Muscle layer of duodenum (tissue), 2 donors: ENCODE measurements at regions not wholly inside any gene's neighbourhood (a gene's known extent, or its start where the extent isn't known, plus 50 kb on each side); places are given as distances from the start of the nearest gene placed in this dataset.
A peak's percentile ranks its signal among the peaks of the same experiment; 100 is the strongest.

ENCODE experiments used
- H3K27ac ChIP-seq: one replicate; pipeline ENCODE4 v1.7.0; 2013; ENCODE audit warnings: mild to moderate bottlenecking, low read length
- H3K27me3 ChIP-seq: one replicate; pipeline ENCODE4 v1.7.0; 2013; ENCODE audit warnings: low read depth, mild to moderate bottlenecking, control low read depth, low read length
- H3K36me3 ChIP-seq, 2 donors: one replicate each; pipeline ENCODE4 v1.7.0; 2013; ENCODE audit warnings: low read length in 2 of 2, control low read depth in 1 of 2, mild to moderate bottlenecking in 1 of 2; ENCODE audit not compliant: insufficient read depth in 2 of 2, control insufficient read depth in 1 of 2
- H3K4me1 ChIP-seq, 2 donors: one replicate each; pipeline ENCODE4 v1.7.0; 2013; ENCODE audit warnings: low read length in 2 of 2, mild to moderate bottlenecking in 2 of 2, control low read depth in 1 of 2, moderate library complexity in 1 of 2; ENCODE audit not compliant: insufficient read depth in 2 of 2, control insufficient read depth in 1 of 2
- H3K4me3 ChIP-seq, 2 donors: one replicate each; pipeline ENCODE4 v1.7.0; 2013; ENCODE audit warnings: low read length in 2 of 2, low read depth in 1 of 2, mild to moderate bottlenecking in 1 of 2
- H3K9me3 ChIP-seq, 2 donors: one replicate each; pipeline ENCODE4 v1.7.0; 2013; ENCODE audit warnings: low read length in 2 of 2, control low read depth in 1 of 2, mild to moderate bottlenecking in 1 of 2; ENCODE audit not compliant: control insufficient read depth in 1 of 2
- donor health status: healthy.

DNA sequence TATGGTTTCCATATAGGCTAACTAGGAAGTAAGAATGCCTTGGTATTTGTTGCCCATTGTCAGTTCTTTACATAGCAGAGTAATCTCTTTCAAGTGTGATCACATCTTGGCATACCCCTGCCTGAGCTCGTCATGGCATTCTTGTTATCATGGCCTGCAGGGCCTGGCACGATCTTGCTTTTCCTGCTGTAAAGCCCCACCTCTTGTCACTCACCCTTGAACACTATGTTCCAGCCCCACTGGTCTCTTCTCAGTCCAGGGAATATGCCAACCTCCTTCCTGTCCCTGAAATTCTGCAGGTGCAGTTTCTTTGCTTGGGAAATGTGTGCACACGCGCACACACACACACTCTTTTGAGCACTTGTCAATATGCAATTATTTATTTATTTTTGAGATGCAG is 250.2 kb upstream of the DMRT1 start:
- Histone ChIP-seq H3K36me3 (no peaks in the 10 kb centered on the region), H3K9me3 (no peaks in the 10 kb centered on the region), H3K27me3 (no peaks in the 10 kb centered on the region), H3K4me3 (no peak overlapping the region), H3K27ac (no peak overlapping the region), H3K4me1 (peaks cover 0 to 5% of the 10 kb centered on the region in 2 donors)

DNA sequence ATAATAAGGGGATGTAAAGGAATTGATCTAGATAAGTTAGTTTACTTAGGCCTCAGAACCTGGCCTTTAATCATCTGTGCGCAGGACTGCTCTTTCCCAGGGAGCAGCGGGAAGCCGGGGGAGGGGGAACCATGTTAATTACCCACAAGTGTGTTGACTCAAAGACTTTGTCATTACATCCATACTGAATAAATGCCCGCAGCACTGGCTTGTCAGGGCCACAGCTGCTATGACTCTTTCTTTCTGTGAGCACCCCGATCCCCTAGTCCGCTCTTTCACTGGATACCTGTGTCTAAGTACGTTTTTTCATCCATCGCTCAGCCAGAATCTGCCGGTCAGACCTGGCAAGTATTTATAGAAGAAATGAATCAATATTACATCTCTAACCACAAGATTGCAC is 249.3 kb upstream of the DMRT1 start:
- H3K27ac ChIP-seq = no peak overlapping the region
- H3K9me3 ChIP-seq = no peaks in the 10 kb centered on the region
- H3K27me3 ChIP-seq = no peaks in the 10 kb centered on the region
- no peak overlapping the region for H3K4me3 ChIP-seq
- H3K36me3 ChIP-seq = no peaks in the 10 kb centered on the region
- peaks cover 0 to 5% of the 10 kb centered on the region in 2 donors for H3K4me1 ChIP-seq

DNA sequence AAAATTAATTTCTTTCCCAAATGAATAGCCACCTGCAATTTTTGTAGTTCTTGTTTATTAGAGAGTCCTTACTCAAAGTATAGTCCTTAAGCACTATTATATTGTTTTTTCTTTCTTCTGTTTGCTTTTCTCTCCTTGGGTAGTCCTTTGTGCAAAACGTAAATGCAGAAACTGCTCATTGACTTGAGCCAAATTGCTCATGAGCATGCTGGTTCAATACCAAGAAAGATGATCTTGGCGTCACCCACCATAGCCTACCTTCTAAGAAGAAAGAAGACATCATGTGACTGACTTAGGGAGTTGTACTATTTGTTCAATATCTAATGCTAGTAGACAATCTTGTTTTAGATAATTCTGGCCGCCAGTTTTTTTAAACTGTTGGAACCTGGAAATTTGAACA is 248.8 kb upstream of the DMRT1 start:
- H3K36me3 ChIP-seq = no peaks in the 10 kb centered on the region
- H3K4me3 ChIP-seq = no peak overlapping the region
- no peaks in the 10 kb centered on the region for H3K27me3 ChIP-seq
- no peak overlapping the region for H3K27ac ChIP-seq
- H3K4me1 ChIP-seq = peaks cover 0 to 5% of the 10 kb centered on the region in 2 donors
- no peaks in the 10 kb centered on the region for H3K9me3 ChIP-seq

DNA sequence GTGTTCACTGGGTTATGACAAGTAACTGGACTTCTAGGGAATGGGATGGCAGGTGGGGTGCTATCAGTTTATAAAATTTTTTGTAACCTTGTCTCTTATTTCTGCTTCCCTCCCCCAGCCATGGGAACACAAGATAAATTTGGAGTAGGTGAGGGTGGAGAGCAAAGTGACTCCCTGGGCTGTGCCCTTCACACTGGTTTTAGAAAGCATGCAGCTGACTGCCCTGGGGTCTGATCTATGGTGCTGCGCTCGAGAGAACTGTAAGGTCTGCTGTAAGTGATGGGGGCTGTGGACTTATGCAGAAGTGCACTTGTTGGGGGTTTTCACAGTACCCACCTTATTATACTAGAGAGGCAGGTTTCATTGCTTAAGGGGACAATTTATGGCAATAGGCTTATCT is 247.7 kb upstream of the DMRT1 start:
- H3K4me1 ChIP-seq = peaks cover 0 to 5% of the 10 kb centered on the region in 2 donors
- H3K9me3 ChIP-seq = no peaks in the 10 kb centered on the region
- no peak overlapping the region for H3K27ac ChIP-seq
- no peaks in the 10 kb centered on the region for H3K36me3 ChIP-seq
- H3K27me3 ChIP-seq = no peaks in the 10 kb centered on the region
- H3K4me3 ChIP-seq = no peak overlapping the region

DNA sequence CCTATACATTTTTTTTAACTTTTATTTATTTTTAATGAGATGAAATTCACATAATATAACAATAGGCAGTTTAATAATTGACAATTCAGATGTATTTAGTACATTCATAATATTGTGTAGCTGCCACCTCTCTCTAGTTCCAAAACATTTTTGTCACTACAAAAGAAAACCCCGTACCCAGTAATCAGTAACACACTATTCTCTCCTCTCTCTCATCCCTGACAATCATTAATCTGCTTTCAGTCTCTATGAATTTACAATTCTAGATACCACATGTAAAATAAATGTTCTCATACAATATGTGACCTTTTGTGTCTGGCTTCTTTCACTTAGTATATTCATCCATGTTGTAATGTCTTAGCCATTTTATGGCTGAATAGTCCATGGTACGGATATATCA is 244.8 kb upstream of the DMRT1 start:
- Histone ChIP-seq H3K36me3 (no peaks in the 10 kb centered on the region), H3K4me3 (no peak overlapping the region), H3K9me3 (no peaks in the 10 kb centered on the region), H3K27me3 (no peaks in the 10 kb centered on the region), H3K4me1 (no peaks in the 10 kb centered on the region), H3K27ac (no peak overlapping the region)

DNA sequence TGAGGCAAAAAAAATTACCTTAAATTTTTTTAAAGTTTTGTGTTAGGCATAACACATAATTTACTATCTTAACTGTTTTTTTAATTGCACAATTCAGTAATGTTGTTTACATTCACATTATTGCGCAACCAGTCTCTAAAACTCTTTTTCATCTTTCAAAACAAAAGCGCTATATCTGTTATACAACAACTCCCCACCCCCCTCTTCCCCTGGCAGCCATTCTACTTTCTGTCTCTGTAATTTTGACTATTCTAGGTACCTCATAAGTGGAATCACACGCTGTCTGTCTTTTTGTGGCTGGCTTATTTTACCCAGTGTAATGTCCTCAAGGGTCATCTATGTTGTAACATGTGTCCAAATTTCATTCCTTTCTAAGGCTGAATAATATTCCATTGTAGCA is 241.5 kb upstream of the DMRT1 start:
- Histone ChIP-seq H3K27ac (no peak overlapping the region), H3K27me3 (no peaks in the 10 kb centered on the region), H3K9me3 (no peaks in the 10 kb centered on the region), H3K4me3 (no peak overlapping the region), H3K4me1 (no peaks in the 10 kb centered on the region), H3K36me3 (no peaks in the 10 kb centered on the region)

DNA sequence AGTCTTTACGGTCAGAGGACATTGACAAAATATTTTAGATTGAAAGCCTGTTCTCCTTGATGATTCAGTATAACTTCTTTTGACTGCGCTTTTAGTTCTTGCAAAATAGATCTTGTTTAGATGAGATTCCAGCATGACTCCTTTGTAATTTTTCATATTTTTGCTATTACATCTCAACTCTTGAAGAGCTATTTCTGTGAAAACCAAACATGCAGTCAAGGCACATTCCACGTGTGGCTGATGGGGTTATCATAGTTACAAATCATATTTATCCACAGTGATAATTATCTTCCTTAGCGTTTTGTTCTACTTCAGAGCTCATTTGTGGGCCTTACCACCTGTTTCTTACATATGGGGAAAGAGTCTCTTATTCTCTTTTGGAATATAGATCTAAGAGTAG is 238.8 kb upstream of the DMRT1 start:
- Histone ChIP-seq H3K4me1 (no peaks in the 10 kb centered on the region), H3K4me3 (no peak overlapping the region), H3K27me3 (no peaks in the 10 kb centered on the region), H3K9me3 (no peaks in the 10 kb centered on the region), H3K36me3 (no peaks in the 10 kb centered on the region), H3K27ac (no peak overlapping the region)

DNA sequence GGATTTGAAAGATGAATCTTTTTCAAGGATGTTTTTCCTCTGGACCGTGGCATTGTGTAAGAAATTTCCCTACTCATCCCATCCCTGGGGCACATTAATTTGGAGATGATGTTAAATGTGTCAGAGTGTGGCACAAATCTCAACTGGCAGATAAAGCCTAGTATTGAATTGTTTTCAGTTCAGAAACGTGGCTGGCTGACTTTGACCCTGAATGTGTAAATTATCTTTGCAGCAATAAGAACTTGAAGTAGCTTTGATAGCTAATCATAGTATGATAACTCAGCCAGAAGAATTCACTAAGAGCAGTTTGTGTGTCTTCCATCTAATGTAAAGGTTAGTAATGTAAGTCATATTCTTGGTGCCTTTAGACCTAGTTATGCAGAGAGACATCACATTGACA is 238.4 kb upstream of the DMRT1 start:
- Histone ChIP-seq H3K27ac (no peak overlapping the region), H3K36me3 (no peaks in the 10 kb centered on the region), H3K4me1 (no peaks in the 10 kb centered on the region), H3K27me3 (no peaks in the 10 kb centered on the region), H3K4me3 (no peak overlapping the region), H3K9me3 (no peaks in the 10 kb centered on the region)

DNA sequence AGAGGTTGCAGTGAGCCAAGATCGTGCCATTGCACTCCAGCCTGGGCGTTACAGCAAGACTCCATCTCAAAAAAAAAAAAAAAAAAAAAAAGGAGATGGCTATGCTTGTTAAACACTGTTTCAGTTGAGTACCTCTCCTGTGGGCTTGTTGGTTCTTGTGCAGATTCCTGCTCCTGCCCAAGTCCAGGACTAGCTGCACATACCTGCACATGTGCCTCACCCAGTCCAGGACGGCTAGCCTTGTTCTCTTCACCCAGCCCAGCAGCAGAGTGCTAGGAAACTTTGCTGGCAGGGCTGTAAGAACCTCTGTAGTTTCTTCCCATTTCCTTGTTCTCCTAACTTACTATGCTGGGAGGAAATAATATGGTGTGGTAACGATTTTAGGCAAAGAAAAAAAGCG is 234.1 kb upstream of the DMRT1 start:
- H3K36me3 ChIP-seq = no peaks in the 10 kb centered on the region
- H3K4me3 ChIP-seq = no peak overlapping the region
- H3K4me1 ChIP-seq = no peaks in the 10 kb centered on the region
- no peaks in the 10 kb centered on the region for H3K9me3 ChIP-seq
- H3K27me3 ChIP-seq = no peaks in the 10 kb centered on the region
- H3K27ac ChIP-seq = no peak overlapping the region

DNA sequence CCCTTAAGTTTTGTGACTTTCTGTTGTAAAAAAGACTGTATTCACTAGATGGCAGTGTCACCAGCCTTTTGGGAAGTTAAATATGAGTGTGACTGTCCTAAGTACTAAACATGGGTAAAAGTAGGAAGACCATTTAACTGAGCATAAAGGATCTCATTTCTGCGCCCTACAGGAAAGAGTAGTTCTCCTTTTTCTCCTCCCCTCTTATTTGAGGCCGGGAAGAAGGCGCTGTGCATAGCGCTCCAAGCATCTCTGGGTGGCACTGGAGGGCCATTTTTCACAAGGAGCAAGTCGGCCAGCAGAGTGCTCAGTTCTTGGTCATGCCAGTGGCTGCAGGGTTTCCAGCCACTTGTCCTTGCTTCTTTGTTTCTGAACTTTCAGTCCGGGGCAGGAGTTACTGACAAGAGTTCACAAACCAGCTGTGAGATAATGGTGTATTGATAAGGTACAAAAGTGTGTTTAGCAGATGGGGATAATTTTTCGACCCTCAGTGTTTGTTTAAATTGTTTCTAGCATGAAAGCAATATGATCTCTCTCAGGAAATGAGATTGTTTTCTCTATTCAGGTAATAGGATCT is 227.6 kb upstream of the DMRT1 start:
- peak overlapping the region; percentile 28 for H3K27ac ChIP-seq
- no peaks in the 10 kb centered on the region for H3K36me3 ChIP-seq
- no peak overlapping the region for H3K4me3 ChIP-seq
- H3K27me3 ChIP-seq = no peaks in the 10 kb centered on the region
- H3K9me3 ChIP-seq = no peaks in the 10 kb centered on the region
- H3K4me1 ChIP-seq = peaks cover 0 to 5% of the 10 kb centered on the region in 2 donors

DNA sequence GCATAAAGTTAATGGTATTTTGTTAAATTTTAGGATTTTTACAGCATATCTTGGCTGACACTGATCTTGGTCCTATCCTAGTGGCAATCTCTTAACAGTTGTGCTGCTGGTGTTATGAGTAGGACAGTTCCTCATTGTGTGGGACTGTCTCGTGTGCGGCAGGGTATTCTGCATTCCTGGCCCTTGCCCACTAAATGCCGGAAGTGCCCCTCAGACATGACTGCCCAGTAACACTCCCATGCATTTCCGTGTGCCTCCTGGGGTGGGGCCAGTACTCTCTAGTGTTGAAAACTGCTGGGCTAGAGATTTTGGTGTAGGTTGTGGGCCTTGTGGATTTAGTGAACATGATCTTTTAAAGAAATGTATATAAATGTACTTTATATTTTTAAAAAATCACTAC is 227.1 kb upstream of the DMRT1 start:
- Histone ChIP-seq H3K27me3 (no peaks in the 10 kb centered on the region), H3K27ac (no peak overlapping the region), H3K9me3 (no peaks in the 10 kb centered on the region)

DNA sequence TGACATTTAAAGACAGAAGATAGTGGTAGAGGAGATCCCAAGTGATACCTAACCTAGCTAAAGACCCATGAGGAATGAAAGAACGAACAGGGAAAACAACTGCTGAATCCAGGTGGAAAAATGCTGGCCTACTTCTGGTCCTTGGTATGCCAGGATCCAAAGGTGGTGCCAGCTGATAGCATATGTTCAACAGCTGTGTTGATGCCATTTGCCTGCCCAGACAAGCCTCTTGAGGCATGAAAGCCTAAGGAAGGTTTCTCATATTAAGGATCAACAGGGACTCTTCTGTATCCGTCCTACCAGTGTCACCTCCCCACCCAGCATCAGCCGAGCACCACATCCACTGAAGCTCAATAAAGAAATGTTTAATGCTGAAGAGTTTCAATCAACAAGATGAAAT is 225.7 kb upstream of the DMRT1 start:
- Histone ChIP-seq H3K4me3 (no peak overlapping the region), H3K36me3 (no peaks in the 10 kb centered on the region), H3K27me3 (no peaks in the 10 kb centered on the region), H3K9me3 (no peaks in the 10 kb centered on the region), H3K4me1 (peaks cover 0 to 5% of the 10 kb centered on the region in 2 donors), H3K27ac (no peak overlapping the region)

More for the DNA sequence above, 227.1 kb upstream of the DMRT1 start:
- peaks cover 0 to 5% of the 10 kb centered on the region in 2 donors for H3K4me1 ChIP-seq
- H3K4me3 ChIP-seq = no peak overlapping the region
- no peaks in the 10 kb centered on the region for H3K36me3 ChIP-seq
